ENCODE measurements at regions not wholly inside any gene's neighbourhood (a gene's known extent, or its start where the extent isn't known, plus 50 kb on each side); places are given as distances from the start of the nearest gene placed in this dataset.
A peak's percentile ranks its signal among the peaks of the same experiment; 100 is the strongest.

GRCh38 chr20:40856653-40857052 lies 167.6 kb upstream of the MAFB start:
- Histone ChIP-seq H3K18ac (ENCODE audit: low read length) (no peak overlapping the region), H2BK120ac (ENCODE audit: low read depth, low read length) (no peak overlapping the region), H3K9me3 (replicated peaks in 1 of 2; ENCODE audit: control insufficient read depth in 2 of 2, insufficient read depth in 1 of 2, low read depth in 1 of 2, low read length in 2 of 2) (no peaks in the 10 kb centered on the region), H4K91ac (ENCODE audit: low read depth, low read length, poor library complexity) (no peak overlapping the region), H2BK15ac (ENCODE audit: low read length) (no peak overlapping the region), H4K8ac (ENCODE audit: low read depth, low read length) (no peak overlapping the region), H2AK5ac (ENCODE audit: low read depth, low read length) (no peak overlapping the region), H3K27me3 (ENCODE audit: control insufficient read depth in 3 of 3, insufficient read depth in 3 of 3, low read depth in 1 of 3, low read length in 3 of 3) (peaks cover 0 to 11% (median 0%) of the 10 kb centered on the region in 3 experiments), H3K4ac (ENCODE audit: low read length) (no peak overlapping the region), H3K23ac (ENCODE audit: low read depth, low read length, poor library complexity) (no peak overlapping the region), H3K36me3 (replicated peaks in 1 of 2; ENCODE audit: control insufficient read depth in 2 of 2, insufficient read depth in 2 of 2, low read length in 2 of 2) (no peaks in the 10 kb centered on the region), H3K27ac (replicated peaks; ENCODE audit: low read length) (no peak overlapping the region), H3K4me1 (ENCODE audit: control insufficient read depth in 2 of 2, insufficient read depth in 1 of 2, low read depth in 1 of 2, low read length in 2 of 2) (peaks cover 0 to 10% of the 10 kb centered on the region in 2 donors), H3K79me1 (ENCODE audit: low read depth, low read length) (no peaks in the 10 kb centered on the region), H2AFZ (ENCODE audit: low read length) (no peak overlapping the region), H2BK12ac (ENCODE audit: low read length) (no peak overlapping the region), H3K4me3 (ENCODE audit: low read length in 2 of 2) (no peak overlapping the region), H3K14ac (ENCODE audit: low read length) (no peak overlapping the region), H3K4me2 (ENCODE audit: insufficient read depth, low read length, poor library complexity, severe bottlenecking) (no peak overlapping the region), H3K9ac (ENCODE audit: low read depth, low read length, poor library complexity) (no peak overlapping the region), H2BK5ac (ENCODE audit: low read length) (no peak overlapping the region)
- no CpG with 5 or more reads among the region's 5 CpGs for WGBS, 2 donors (ENCODE audit: extremely low coverage in 2 of 2, insufficient read length in 2 of 2, insufficient replicate concordance in 1 of 2)
- no peak for DNase-seq (ENCODE audit: low spot score)

GRCh38 chr20:40860487-40860902 lies 168.1 kb upstream of the TOP1 start:
- H3K27ac ChIP-seq (replicated peaks; ENCODE audit: low read length) = no peak overlapping the region
- no peak overlapping the region for H4K91ac ChIP-seq (ENCODE audit: low read depth, low read length, poor library complexity)
- no peak overlapping the region for H2BK12ac ChIP-seq (ENCODE audit: low read length)
- DNase-seq (ENCODE audit: low spot score) = no peak
- no peak overlapping the region for H3K4ac ChIP-seq (ENCODE audit: low read length)
- no peak overlapping the region for H4K8ac ChIP-seq (ENCODE audit: low read depth, low read length)
- H3K4me2 ChIP-seq (ENCODE audit: insufficient read depth, low read length, poor library complexity, severe bottlenecking) = no peak overlapping the region
- peaks cover 0 to 11% (median 0%) of the 10 kb centered on the region in 3 experiments for H3K27me3 ChIP-seq (ENCODE audit: control insufficient read depth in 3 of 3, insufficient read depth in 3 of 3, low read depth in 1 of 3, low read length in 3 of 3)
- no CpG with 5 or more reads among the region's 8 CpGs for WGBS, 2 donors (ENCODE audit: extremely low coverage in 2 of 2, insufficient read length in 2 of 2, insufficient replicate concordance in 1 of 2)
- H3K36me3 ChIP-seq (replicated peaks in 1 of 2; ENCODE audit: control insufficient read depth in 2 of 2, insufficient read depth in 2 of 2, low read length in 2 of 2) = no peaks in the 10 kb centered on the region
- H3K4me1 ChIP-seq (ENCODE audit: control insufficient read depth in 2 of 2, insufficient read depth in 1 of 2, low read depth in 1 of 2, low read length in 2 of 2) = peaks cover 0 to 9% of the 10 kb centered on the region in 2 donors
- no peak overlapping the region for H3K18ac ChIP-seq (ENCODE audit: low read length)
- H3K79me1 ChIP-seq (ENCODE audit: low read depth, low read length) = no peaks in the 10 kb centered on the region
- no peak overlapping the region for H2BK120ac ChIP-seq (ENCODE audit: low read depth, low read length)
- no peak overlapping the region for H3K4me3 ChIP-seq (ENCODE audit: low read length in 2 of 2)
- H2AFZ ChIP-seq (ENCODE audit: low read length) = no peak overlapping the region
- no peak overlapping the region for H3K23ac ChIP-seq (ENCODE audit: low read depth, low read length, poor library complexity)
- no peak overlapping the region for H2AK5ac ChIP-seq (ENCODE audit: low read depth, low read length)
- no peak overlapping the region for H2BK15ac ChIP-seq (ENCODE audit: low read length)
- no peak overlapping the region for H2BK5ac ChIP-seq (ENCODE audit: low read length)
- H3K14ac ChIP-seq (ENCODE audit: low read length) = no peak overlapping the region
- no peak overlapping the region for H3K9ac ChIP-seq (ENCODE audit: low read depth, low read length, poor library complexity)
- H3K9me3 ChIP-seq (replicated peaks in 1 of 2; ENCODE audit: control insufficient read depth in 2 of 2, insufficient read depth in 1 of 2, low read depth in 1 of 2, low read length in 2 of 2) = no peaks in the 10 kb centered on the region

GRCh38 chr20:40861427-40862008 lies 167.1 kb upstream of the TOP1 start:
- Histone ChIP-seq H3K27ac (replicated peaks; ENCODE audit: low read length) (no peak overlapping the region), H3K4me3 (ENCODE audit: low read length in 2 of 2) (no peak overlapping the region), H3K18ac (ENCODE audit: low read length) (no peak overlapping the region), H3K4me1 (ENCODE audit: control insufficient read depth in 2 of 2, insufficient read depth in 1 of 2, low read depth in 1 of 2, low read length in 2 of 2) (peaks cover 0 to 9% of the 10 kb centered on the region in 2 donors), H4K91ac (ENCODE audit: low read depth, low read length, poor library complexity) (no peak overlapping the region), H4K8ac (ENCODE audit: low read depth, low read length) (no peak overlapping the region), H3K9me3 (replicated peaks in 1 of 2; ENCODE audit: control insufficient read depth in 2 of 2, insufficient read depth in 1 of 2, low read depth in 1 of 2, low read length in 2 of 2) (no peaks in the 10 kb centered on the region), H2AFZ (ENCODE audit: low read length) (no peak overlapping the region), H3K14ac (ENCODE audit: low read length) (no peak overlapping the region), H3K36me3 (replicated peaks in 1 of 2; ENCODE audit: control insufficient read depth in 2 of 2, insufficient read depth in 2 of 2, low read length in 2 of 2) (no peaks in the 10 kb centered on the region), H3K9ac (ENCODE audit: low read depth, low read length, poor library complexity) (no peak overlapping the region), H3K4me2 (ENCODE audit: insufficient read depth, low read length, poor library complexity, severe bottlenecking) (no peak overlapping the region), H2AK5ac (ENCODE audit: low read depth, low read length) (peak overlapping the region; percentile 34), H2BK5ac (ENCODE audit: low read length) (no peak overlapping the region), H3K79me1 (ENCODE audit: low read depth, low read length) (no peaks in the 10 kb centered on the region), H2BK12ac (ENCODE audit: low read length) (no peak overlapping the region), H2BK120ac (ENCODE audit: low read depth, low read length) (no peak overlapping the region), H3K27me3 (ENCODE audit: control insufficient read depth in 3 of 3, insufficient read depth in 3 of 3, low read depth in 1 of 3, low read length in 3 of 3) (peaks cover 0 to 11% (median 0%) of the 10 kb centered on the region in 3 experiments), H3K4ac (ENCODE audit: low read length) (no peak overlapping the region), H3K23ac (ENCODE audit: low read depth, low read length, poor library complexity) (no peak overlapping the region), H2BK15ac (ENCODE audit: low read length) (no peak overlapping the region)
- DNase-seq (ENCODE audit: low spot score) = no peak
- WGBS, 2 donors (ENCODE audit: extremely low coverage in 2 of 2, insufficient read length in 2 of 2, insufficient replicate concordance in 1 of 2) = no CpG with 5 or more reads among the region's 11 CpGs

GRCh38 chr20:40863355-40863919 lies 165.2 kb upstream of the TOP1 start:
- no peak overlapping the region for H3K14ac ChIP-seq (ENCODE audit: low read length)
- no peak overlapping the region for H2AK5ac ChIP-seq (ENCODE audit: low read depth, low read length)
- no peak overlapping the region for H3K9ac ChIP-seq (ENCODE audit: low read depth, low read length, poor library complexity)
- no peak overlapping the region for H4K91ac ChIP-seq (ENCODE audit: low read depth, low read length, poor library complexity)
- no peak overlapping the region for H3K4ac ChIP-seq (ENCODE audit: low read length)
- H2BK5ac ChIP-seq (ENCODE audit: low read length) = no peak overlapping the region
- H3K79me1 ChIP-seq (ENCODE audit: low read depth, low read length) = no peaks in the 10 kb centered on the region
- H2BK15ac ChIP-seq (ENCODE audit: low read length) = no peak overlapping the region
- no peaks in the 10 kb centered on the region for H3K36me3 ChIP-seq (replicated peaks in 1 of 2; ENCODE audit: control insufficient read depth in 2 of 2, insufficient read depth in 2 of 2, low read length in 2 of 2)
- H3K27ac ChIP-seq (replicated peaks; ENCODE audit: low read length) = no peak overlapping the region
- no peak overlapping the region for H3K23ac ChIP-seq (ENCODE audit: low read depth, low read length, poor library complexity)
- H4K8ac ChIP-seq (ENCODE audit: low read depth, low read length) = no peak overlapping the region
- no CpG with 5 or more reads among the region's 3 CpGs for WGBS, 2 donors (ENCODE audit: extremely low coverage in 2 of 2, insufficient read length in 2 of 2, insufficient replicate concordance in 1 of 2)
- DNase-seq (ENCODE audit: low spot score) = no peak
- H3K27me3 ChIP-seq (ENCODE audit: control insufficient read depth in 3 of 3, insufficient read depth in 3 of 3, low read depth in 1 of 3, low read length in 3 of 3) = peaks cover 0 to 5% (median 0%) of the 10 kb centered on the region in 3 experiments
- H3K9me3 ChIP-seq (replicated peaks in 1 of 2; ENCODE audit: control insufficient read depth in 2 of 2, insufficient read depth in 1 of 2, low read depth in 1 of 2, low read length in 2 of 2) = no peaks in the 10 kb centered on the region
- H3K4me3 ChIP-seq (ENCODE audit: low read length in 2 of 2) = no peak overlapping the region
- no peak overlapping the region for H2BK12ac ChIP-seq (ENCODE audit: low read length)
- no peak overlapping the region for H2BK120ac ChIP-seq (ENCODE audit: low read depth, low read length)
- no peak overlapping the region for H2AFZ ChIP-seq (ENCODE audit: low read length)
- H3K4me2 ChIP-seq (ENCODE audit: insufficient read depth, low read length, poor library complexity, severe bottlenecking) = no peak overlapping the region
- no peak overlapping the region for H3K18ac ChIP-seq (ENCODE audit: low read length)
- H3K4me1 ChIP-seq (ENCODE audit: control insufficient read depth in 2 of 2, insufficient read depth in 1 of 2, low read depth in 1 of 2, low read length in 2 of 2) = peaks cover 0 to 7% of the 10 kb centered on the region in 2 donors

All from neuronal stem cell (in vitro differentiated cells).